H54 (cell line): ENCODE measurements at regions not wholly inside any gene's neighbourhood (a gene's known extent, or its start where the extent isn't known, plus 50 kb on each side); places are given as distances from the start of the nearest gene placed in this dataset.

Experiments used
- DNase-seq: peaks from one replicate; pipeline ENCODE4 v3.0.0; 2011; ENCODE audit warnings: low spot score, mixed read lengths; ENCODE audit not compliant: insufficient read length
- FAIRE-seq: peaks from 3 replicates; lab custom pipeline; 2011; peaks lifted over from hg19 to GRCh38; lab: Jason Lieb, UNC
- POLR2A ChIP-seq: IDR thresholded peaks from 2 replicates; pipeline ENCODE4 v1.6.1; 2011; ENCODE audit warnings: low read depth, mild to moderate bottlenecking, low read length

DNA sequence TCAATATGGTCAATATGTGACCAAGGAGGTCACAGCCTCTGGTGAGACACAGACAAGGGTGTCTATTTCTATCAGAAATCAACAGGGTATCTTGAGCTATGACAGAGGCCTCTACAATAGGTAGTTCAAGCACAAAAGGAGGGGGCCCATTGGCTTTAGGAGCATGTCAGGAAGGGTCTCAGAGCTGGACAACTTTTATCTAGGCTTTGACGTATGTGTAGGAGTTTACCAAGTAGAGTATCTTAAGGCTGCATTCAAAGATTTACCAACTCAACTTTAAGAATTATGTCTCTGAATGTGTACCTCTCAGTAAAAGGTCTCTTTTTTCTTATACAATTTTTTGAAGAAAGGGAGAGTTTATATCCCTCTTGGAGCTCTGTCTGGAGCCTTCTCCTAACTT is 297.2 kb downstream of the NSG2 start:
- FAIRE-seq = no peak
- TF ChIP-seq POLR2A = no peak
- DNase-seq = no peak

GRCh38 chr5:174343826-174344225 is 298.3 kb downstream of the NSG2 start:
- FAIRE-seq (no peak), DNase-seq (no peak)
- no peak for TF ChIP-seq POLR2A

DNA sequence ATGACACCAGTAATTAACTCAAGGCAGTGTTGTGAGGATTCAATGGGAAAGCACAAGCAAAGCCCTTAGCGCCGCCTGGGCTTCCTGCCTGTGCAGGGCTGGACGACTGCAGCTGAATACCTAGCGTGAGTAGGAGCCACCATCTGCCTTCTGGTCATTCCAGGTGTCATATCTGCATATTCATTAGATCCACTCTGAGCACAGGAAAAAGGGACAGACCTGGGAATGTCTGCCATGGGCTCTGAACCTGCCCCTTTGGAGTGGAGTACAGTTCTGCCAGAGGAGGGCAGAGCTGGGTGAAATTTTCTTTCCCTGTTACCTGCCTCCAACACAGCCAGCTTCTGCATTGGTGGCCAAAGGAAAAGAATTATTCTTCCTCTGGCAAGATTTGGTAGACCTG is 298.8 kb downstream of the NSG2 start:
- TF ChIP-seq POLR2A = no peak
- FAIRE-seq (no peak), DNase-seq (no peak)

- no peak for FAIRE-seq
Measured at GRCh38 chr5:174347183-174347582, 301.7 kb downstream of the NSG2 start.

DNA sequence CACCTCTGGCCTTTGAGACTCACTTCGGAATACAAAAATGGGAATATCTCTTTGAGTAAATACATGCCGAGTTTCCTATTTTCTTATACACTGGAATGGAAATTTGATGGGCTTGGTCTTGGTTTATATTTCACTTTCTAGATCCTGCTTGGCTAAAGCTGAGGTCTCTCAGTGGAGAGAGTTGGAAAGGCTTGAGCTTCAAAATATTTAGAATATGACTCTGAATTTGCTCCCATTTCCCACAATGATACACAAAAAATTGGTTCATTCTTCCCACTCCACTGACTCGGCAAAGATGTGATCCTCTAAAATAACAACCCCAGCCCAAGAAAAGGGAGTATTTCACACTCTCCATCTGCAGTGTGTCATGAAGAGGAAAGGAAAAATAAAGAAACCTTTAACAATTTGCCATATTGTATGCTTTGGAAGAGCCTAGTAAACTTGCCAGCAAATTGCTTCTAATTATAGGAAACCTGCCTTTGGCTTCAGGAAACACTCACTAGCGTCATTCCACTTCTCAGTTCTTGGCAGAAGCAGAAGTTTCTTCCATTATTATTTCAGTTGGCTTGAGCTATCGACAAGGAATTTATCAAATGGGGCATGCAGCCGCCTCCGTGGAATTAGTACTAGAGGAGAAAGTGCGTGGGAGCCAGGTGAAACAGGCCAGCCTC is 302.9 kb downstream of the NSG2 start:
- no peak for FAIRE-seq
- DNase-seq = no peak
- TF ChIP-seq POLR2A = no peak

More at GRCh38 chr5:174347183-174347582, 301.7 kb downstream of the NSG2 start:
- TF ChIP-seq POLR2A = no peak
- no peak for DNase-seq

GRCh38 chr5:174352681-174353080 is 307.2 kb downstream of the NSG2 start:
- no peak for FAIRE-seq
- TF ChIP-seq POLR2A = no peak
- DNase-seq = no peak

DNA sequence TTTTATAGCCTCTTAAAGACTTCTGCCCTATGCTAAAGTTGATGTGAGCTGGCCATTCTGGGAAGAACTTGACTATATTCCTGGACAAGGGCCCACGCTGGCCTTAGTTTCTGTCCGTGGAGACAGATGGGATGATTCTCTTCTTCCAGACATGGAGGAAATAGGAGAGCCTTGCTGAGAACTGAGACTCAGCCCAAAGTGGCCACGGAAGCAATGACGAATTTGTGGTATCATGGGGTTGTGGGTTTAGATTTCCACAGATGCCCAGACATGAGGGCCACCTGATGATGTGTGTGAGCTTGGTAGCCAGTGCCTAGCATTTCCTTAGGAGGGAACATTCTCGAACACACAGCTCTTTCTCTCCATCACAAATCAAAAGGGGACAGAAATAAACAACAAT is 309.1 kb downstream of the NSG2 start:
- FAIRE-seq = no peak
- DNase-seq = no peak
- no peak for TF ChIP-seq POLR2A

DNA sequence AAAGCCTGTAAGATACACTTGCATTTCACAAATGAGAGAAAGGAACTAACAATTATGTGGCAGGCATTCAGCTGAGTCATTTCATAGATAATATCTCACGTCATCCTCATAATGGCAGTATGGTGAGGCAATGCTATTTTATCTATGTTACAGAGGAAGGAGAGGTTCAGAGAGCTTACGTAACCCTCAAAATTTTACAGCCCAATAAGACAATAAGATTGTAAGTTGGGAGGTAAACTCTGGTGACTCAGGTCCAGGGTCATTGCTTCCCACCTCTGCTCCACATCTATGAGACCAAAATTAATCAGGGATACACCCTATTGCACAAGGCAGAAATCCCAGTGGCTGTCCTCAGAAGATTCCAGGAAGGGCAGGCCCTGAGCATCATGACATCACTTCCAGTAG is 309.7 kb downstream of the NSG2 start:
- DNase-seq (peak; percentile 70), FAIRE-seq (no peak)
- no peak for TF ChIP-seq POLR2A

- TF ChIP-seq POLR2A = no peak
- no peak for FAIRE-seq
- DNase-seq = no peak
Measured at GRCh38 chr5:174355995-174356394, 310.5 kb downstream of the NSG2 start.

DNA sequence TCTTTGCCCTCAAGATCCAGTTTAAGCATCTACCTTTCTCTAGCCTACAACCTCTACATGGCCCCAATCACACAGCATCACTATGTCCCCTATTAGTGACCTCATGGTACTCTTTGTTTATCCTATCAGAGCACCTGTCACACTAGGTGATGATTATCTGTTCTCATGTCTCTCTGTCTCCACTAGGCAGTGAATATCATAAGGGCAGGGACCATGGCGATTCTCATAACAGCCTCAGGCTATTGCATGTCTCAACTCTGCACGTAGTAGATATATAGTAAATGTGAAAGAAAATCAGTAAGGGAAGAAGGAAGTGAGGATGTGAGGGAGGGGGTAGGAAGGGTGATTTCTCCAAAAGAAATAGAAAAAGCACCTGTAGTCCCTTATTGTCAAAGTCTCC is 311.0 kb downstream of the NSG2 start:
- TF ChIP-seq POLR2A = no peak

DNA sequence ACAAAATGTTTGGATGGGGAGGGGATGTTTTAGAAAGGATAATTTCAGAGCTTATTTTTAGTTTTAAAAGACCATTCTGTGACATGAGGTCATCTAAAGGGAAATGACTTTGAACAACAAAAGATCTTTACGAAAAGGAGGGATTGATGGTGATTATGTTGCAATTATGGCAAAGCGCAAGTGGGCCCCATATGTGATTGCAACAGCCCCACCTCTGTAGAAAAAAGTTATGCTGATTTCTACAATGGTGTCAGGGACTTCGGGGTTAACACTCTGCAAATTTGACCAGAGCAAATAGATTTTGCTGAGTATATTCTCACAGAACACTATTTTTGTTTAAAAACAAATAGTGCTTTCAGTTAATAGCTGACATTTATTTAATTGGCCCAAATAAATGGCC is 312.8 kb downstream of the NSG2 start:
- TF ChIP-seq POLR2A = no peak
- DNase-seq (no peak), FAIRE-seq (no peak)

More for the DNA sequence above, 311.0 kb downstream of the NSG2 start:
- DNase-seq (no peak), FAIRE-seq (no peak)

DNA sequence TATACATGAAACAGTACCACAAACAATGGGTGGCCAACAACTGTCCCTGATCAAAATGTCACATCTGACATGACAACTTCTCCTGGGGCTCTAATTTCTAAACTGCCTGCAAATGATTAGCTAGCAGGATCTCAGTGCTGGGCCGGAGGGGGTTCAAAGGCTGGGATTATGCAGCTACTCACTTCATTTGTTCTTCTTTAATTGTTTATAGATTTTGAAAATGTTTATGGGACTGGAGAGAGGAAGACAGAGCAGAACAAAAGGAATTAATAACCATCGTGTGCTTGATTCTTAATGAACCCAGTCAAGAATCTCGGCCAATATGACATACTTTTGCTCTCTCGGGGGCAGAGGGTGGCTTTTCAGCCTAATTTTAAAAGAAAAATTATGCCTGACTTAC is 313.6 kb downstream of the NSG2 start:
- FAIRE-seq = no peak
- DNase-seq = no peak
- TF ChIP-seq POLR2A = no peak

DNA sequence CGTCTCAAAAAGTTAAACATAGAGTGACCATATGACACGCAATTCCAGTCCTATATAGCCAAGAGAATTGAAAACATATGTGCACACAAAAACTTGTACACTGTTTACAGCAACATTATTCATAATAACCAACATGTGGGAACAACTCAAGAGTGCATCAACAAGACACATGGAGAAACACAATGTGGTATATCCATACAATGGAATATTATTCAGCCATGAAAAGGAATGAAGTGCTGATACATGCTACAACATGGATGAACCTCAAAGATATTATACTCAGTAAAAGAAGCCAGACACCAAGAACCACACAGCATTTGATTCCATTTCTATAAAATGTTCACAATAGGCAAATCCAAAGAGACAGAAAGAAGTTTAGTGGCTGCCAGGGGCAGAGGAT is 317.0 kb downstream of the NSG2 start:
- FAIRE-seq (no peak), DNase-seq (no peak)
- no peak for TF ChIP-seq POLR2A

- no peak for TF ChIP-seq POLR2A
- DNase-seq = no peak
- no peak for FAIRE-seq
Measured at GRCh38 chr5:174363934-174364333, 318.4 kb downstream of the NSG2 start.

- no peak for TF ChIP-seq POLR2A
- FAIRE-seq = no peak
- DNase-seq = no peak
Measured at GRCh38 chr5:174364676-174365075, 319.2 kb downstream of the NSG2 start.
